ENCODE measurements at regions not wholly inside any gene's neighbourhood (a gene's known extent, or its start where the extent isn't known, plus 50 kb on each side); places are given as distances from the start of the nearest gene placed in this dataset.

DNA sequence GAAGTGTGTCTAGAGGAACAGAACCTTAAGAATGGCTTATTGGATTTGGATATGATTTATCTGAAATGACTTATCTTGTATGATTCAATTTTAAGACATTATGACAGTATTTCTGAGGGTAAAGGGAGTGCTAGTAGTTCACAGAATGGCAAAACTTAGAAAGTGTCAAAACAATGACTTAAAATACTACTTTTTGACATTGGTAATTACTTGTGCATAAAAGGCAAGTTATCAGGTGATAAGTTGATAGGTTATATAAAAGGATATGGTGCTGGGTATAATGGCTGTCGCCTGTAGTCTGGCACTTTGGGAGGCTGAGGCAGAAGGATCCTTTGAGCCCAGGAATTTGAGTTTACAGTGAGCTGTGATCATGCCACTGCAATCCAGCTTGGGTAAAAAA is 494.4 kb downstream of the CDH9 start:
- Histone ChIP-seq H2AFZ (ENCODE audit: low read length) (no peak overlapping the region), H3T11ph (ENCODE audit: low read length) (no peak overlapping the region), H3K27me3 (ENCODE audit: insufficient read depth, low read length) (no peaks in the 10 kb centered on the region), H3K9ac (ENCODE audit: extremely low read depth, insufficient read length, low read length) (no peak overlapping the region), H3K79me1 (ENCODE audit: insufficient read depth, low read depth, low read length, poor library complexity, severe bottlenecking) (no peaks in the 10 kb centered on the region), H3K79me2 (ENCODE audit: insufficient read depth, low read length) (no peaks in the 10 kb centered on the region), H2BK5ac (ENCODE audit: insufficient read length, low read length) (no peak overlapping the region), H3K4me2 (ENCODE audit: insufficient read depth, insufficient read length, low read length) (no peak overlapping the region), H3K27ac (ENCODE audit: insufficient read length, low read depth, low read length) (no peak overlapping the region), H4K5ac (ENCODE audit: insufficient read length, low read depth, low read length) (no peak overlapping the region), H3K4me1 (ENCODE audit: insufficient read depth, low read length) (no peaks in the 10 kb centered on the region), H4K8ac (replicated peaks; ENCODE audit: insufficient read length, low read depth, low read length) (no peak overlapping the region), H4K91ac (ENCODE audit: insufficient read length, low read depth, low read length) (no peak overlapping the region), H4K20me1 (ENCODE audit: control insufficient read depth, insufficient read depth, insufficient read length) (no peaks in the 10 kb centered on the region), H3K9me3 (ENCODE audit: control insufficient read depth, low read depth, low read length) (no peaks in the 10 kb centered on the region), H2BK12ac (ENCODE audit: insufficient read length, low read depth, low read length) (no peak overlapping the region), H3K23ac (ENCODE audit: insufficient read length, low read depth, low read length) (no peak overlapping the region), H2BK120ac (ENCODE audit: low read depth, low read length, poor library complexity, severe bottlenecking) (no peak overlapping the region), H3K14ac (ENCODE audit: insufficient read depth, low read length) (no peak overlapping the region), H3K18ac (ENCODE audit: insufficient read length, low read depth, low read length) (no peak overlapping the region), H3K56ac (ENCODE audit: insufficient read length, low read depth, low read length) (no peak overlapping the region), H2BK20ac (ENCODE audit: low read depth, low read length, poor library complexity, severe bottlenecking) (no peak overlapping the region), H3K23me2 (ENCODE audit: insufficient read length, low read depth, low read length, poor library complexity, severe bottlenecking) (no peaks in the 10 kb centered on the region), H2AK5ac (ENCODE audit: insufficient read length, low read length) (no peak overlapping the region), H3K4ac (ENCODE audit: low read depth, low read length) (no peak overlapping the region), H2BK15ac (ENCODE audit: low read depth, low read length) (no peak overlapping the region)
- H3K36me3 Mint-ChIP-seq (ENCODE audit: insufficient read depth in 1 of 3, low read depth in 3 of 3) = peaks cover 8 to 17% (median 12%) of the 10 kb centered on the region in 3 experiments
- peaks cover 17 to 18% of the 10 kb centered on the region in 2 experiments for H3K9me3 Mint-ChIP-seq
- H3K27me3 Mint-ChIP-seq (ENCODE audit: low read depth) = no peaks in the 10 kb centered on the region; the same call in 1 of the 2 replicates
- no CpG with 5 or more reads among the region's 1 CpG for WGBS (ENCODE audit: extremely low coverage, insufficient read length, low lambda C conversion rate)
- TF ChIP-seq CTCF (conservative IDR thresholded peaks at IDR 0.05) = no peak
- DNase-seq = no peak
- peaks cover 3 to 8% of the 10 kb centered on the region in 2 experiments; a peak in 2 of 4 replicates for H3K4me1 Mint-ChIP-seq
- H3K4me3 Mint-ChIP-seq = no peak overlapping the region
- no peak overlapping the region for H3K27ac Mint-ChIP-seq
